SK-N-SH treated with all-trans-retinoic acid at 6 μM for 48 hours (cell line): ENCODE measurements at regions not wholly inside any gene's neighbourhood (a gene's known extent, or its start where the extent isn't known, plus 50 kb on each side); places are given as distances from the start of the nearest gene placed in this dataset.

Experiments
- ATAC-seq: fragments of 200-7000 bp; cut with Tn5 transposase; 3 replicates; pipeline ENCODE4 v1.9.1; 2020; ENCODE audit warnings: mild to moderate bottlenecking, moderate library complexity
- ARNTL ChIP-seq: fragments of 450-650 bp; formaldehyde crosslinking; IDR thresholded peaks from 2 replicates; pipeline ENCODE4 v1.5.0; 2020; ENCODE audit warnings: low read depth, mild to moderate bottlenecking, moderate library complexity, borderline replicate concordance
- BACH2 ChIP-seq: fragments of 250-450 bp; sonication (Bioruptor Pico); IDR thresholded peaks from 2 replicates; pipeline ENCODE4 v1.9.0; 2021; ENCODE audit warnings: mild to moderate bottlenecking, borderline replicate concordance
- CSDC2 ChIP-seq: fragments of 250-450 bp; sonication (Bioruptor Pico); IDR thresholded peaks from 2 replicates; pipeline ENCODE4 v1.5.0; 2020; ENCODE audit warnings: mild to moderate bottlenecking, moderate library complexity
- ESRRG ChIP-seq: fragments of 250-450 bp; sonication (Bioruptor Pico); IDR thresholded peaks from 2 replicates; pipeline ENCODE4 v1.6.1; 2021; ENCODE audit warnings: mild to moderate bottlenecking
- GLIS3 ChIP-seq: fragments of 250-450 bp; sonication (Bioruptor Pico); IDR thresholded peaks from 2 replicates; pipeline ENCODE4 v1.5.0; 2020; ENCODE audit warnings: mild to moderate bottlenecking, moderate library complexity
- ISL1 ChIP-seq: fragments of 250-450 bp; sonication (Bioruptor Pico); IDR thresholded peaks from 2 replicates; pipeline ENCODE4 v2.1.2; 2022; ENCODE audit warnings: mild to moderate bottlenecking, moderate library complexity
- OSR1 ChIP-seq: fragments of 250-450 bp; sonication (Bioruptor Pico); IDR thresholded peaks from 2 replicates; pipeline ENCODE4 v1.8.0; 2022; ENCODE audit warnings: moderate library complexity, mild to moderate bottlenecking, inconsistent platforms
- PPARA ChIP-seq: fragments of 250-450 bp; sonication (Bioruptor Pico); IDR thresholded peaks from 2 replicates; pipeline ENCODE4 v1.5.0; 2020; ENCODE audit warnings: mild to moderate bottlenecking, borderline replicate concordance
- RARB ChIP-seq: fragments of 250-450 bp; sonication (Bioruptor Pico); IDR thresholded peaks from 2 replicates; pipeline ENCODE4 v1.8.0; 2021; ENCODE audit warnings: mild to moderate bottlenecking, moderate library complexity
- SNAI2 ChIP-seq: fragments of 250-450 bp; sonication (Bioruptor Pico); IDR thresholded peaks from 2 replicates; pipeline ENCODE4 v1.5.0; 2020; ENCODE audit warnings: mild to moderate bottlenecking, moderate library complexity
- TCF4 ChIP-seq: fragments of 250-450 bp; sonication (Bioruptor Pico); IDR thresholded peaks from 2 replicates; pipeline ENCODE4 v1.8.0; 2021; ENCODE audit warnings: mild to moderate bottlenecking, moderate library complexity, borderline replicate concordance
- TOX ChIP-seq: fragments of 250-450 bp; sonication (Bioruptor Pico); IDR thresholded peaks from 2 replicates; pipeline ENCODE4 v1.8.0; 2021; ENCODE audit warnings: mild to moderate bottlenecking, moderate library complexity, borderline replicate concordance
- ZC3H10 ChIP-seq: fragments of 250-450 bp; sonication (Bioruptor Pico); IDR thresholded peaks from 2 replicates; pipeline ENCODE4 v1.5.1; 2021; ENCODE audit warnings: mild to moderate bottlenecking, moderate library complexity
- ZFP3 ChIP-seq: fragments of 250-450 bp; sonication (Bioruptor Pico); IDR thresholded peaks from 2 replicates; pipeline ENCODE4 v1.5.0; 2020; ENCODE audit warnings: mild to moderate bottlenecking, moderate library complexity
- ZFP30 ChIP-seq: fragments of 450-650 bp; formaldehyde crosslinking; IDR thresholded peaks from 2 replicates; pipeline ENCODE4 v1.5.0; 2022; ENCODE audit warnings: mild to moderate bottlenecking, moderate library complexity
- ZNF565 ChIP-seq: fragments of 450-650 bp; formaldehyde crosslinking; conservative IDR thresholded peaks from 2 replicates; pipeline ENCODE4 v1.5.0; 2020; ENCODE audit warnings: low read depth, mild to moderate bottlenecking, moderate library complexity
- ZNF70 ChIP-seq: fragments of 450-650 bp; formaldehyde crosslinking; IDR thresholded peaks from 2 replicates; pipeline ENCODE4 v1.5.0; 2020; ENCODE audit warnings: mild to moderate bottlenecking, moderate library complexity
- ZNF8 ChIP-seq: fragments of 450-650 bp; formaldehyde crosslinking; IDR thresholded peaks from 2 replicates; pipeline ENCODE4 v1.5.0; 2020; ENCODE audit warnings: mild to moderate bottlenecking, moderate library complexity
- TF ChIP-seq, protein P1 (sequence below): fragments of 250-450 bp; sonication (Bioruptor Pico); IDR thresholded peaks from 2 replicates; pipeline ENCODE4 v1.8.0; 2021; ENCODE audit warnings: low read depth, mild to moderate bottlenecking, moderate library complexity, borderline replicate concordance
- TF ChIP-seq, protein P2 (sequence below): fragments of 250-450 bp; sonication (Bioruptor Pico); IDR thresholded peaks from 2 replicates; pipeline ENCODE4 v1.8.0; 2020; ENCODE audit warnings: mild to moderate bottlenecking, moderate library complexity, borderline replicate concordance
- TF ChIP-seq, protein P3 (sequence below): fragments of 250-450 bp; sonication (Bioruptor Pico); IDR thresholded peaks from 2 replicates; pipeline ENCODE4 v1.5.1; 2021; ENCODE audit warnings: mild to moderate bottlenecking, moderate library complexity
- TF ChIP-seq, protein P4 (sequence below): fragments of 250-450 bp; sonication (Bioruptor Pico); IDR thresholded peaks from 2 replicates; pipeline ENCODE4 v1.5.0; 2020; ENCODE audit warnings: mild to moderate bottlenecking, moderate library complexity
- TF ChIP-seq, protein P5 (sequence below): fragments of 250-450 bp; sonication (Bioruptor Pico); IDR thresholded peaks from 2 replicates; pipeline ENCODE4 v1.5.1; 2020; ENCODE audit warnings: low read depth, mild to moderate bottlenecking, moderate library complexity

DNA sequence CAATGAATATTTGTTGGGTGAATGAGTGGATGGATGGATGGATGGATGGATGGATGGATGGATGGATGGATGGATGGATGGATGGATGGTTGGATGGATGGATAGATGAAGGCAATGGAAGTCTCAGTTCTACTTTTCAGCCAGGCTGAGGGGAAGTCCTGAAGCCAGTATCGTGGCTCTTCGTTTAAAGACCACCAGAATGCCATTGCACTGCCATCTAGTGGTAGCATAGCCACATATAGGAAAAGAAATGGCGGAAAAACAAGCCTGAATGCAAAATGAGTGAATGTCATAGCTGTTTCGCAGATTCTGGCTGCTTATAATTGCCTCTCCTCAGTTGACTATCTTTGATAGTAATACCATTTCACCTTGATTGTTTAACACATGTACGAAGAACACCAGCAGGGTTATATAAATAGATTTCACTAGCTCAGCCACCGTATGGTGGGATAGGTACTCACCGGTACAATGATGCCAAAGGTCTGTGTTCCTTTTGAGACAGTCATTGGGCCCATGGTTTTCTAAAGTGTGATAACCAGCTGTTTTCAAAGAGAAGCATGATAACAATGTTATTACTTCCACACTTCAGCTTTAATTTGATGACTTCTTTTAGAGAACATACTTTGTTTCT is 62.3 kb upstream of the GREB1L start:
- peak; percentile 86 for ATAC-seq
- TF ChIP-seq ISL1 (CRISPR knock-in tag) = no peak
- TF ChIP-seq BACH2 (CRISPR knock-in tag) = no peak
- TF ChIP-seq ZFP30 = no peak
- TF ChIP-seq ZFP3 (CRISPR knock-in tag) = no peak
- TF ChIP-seq, protein P1, sequence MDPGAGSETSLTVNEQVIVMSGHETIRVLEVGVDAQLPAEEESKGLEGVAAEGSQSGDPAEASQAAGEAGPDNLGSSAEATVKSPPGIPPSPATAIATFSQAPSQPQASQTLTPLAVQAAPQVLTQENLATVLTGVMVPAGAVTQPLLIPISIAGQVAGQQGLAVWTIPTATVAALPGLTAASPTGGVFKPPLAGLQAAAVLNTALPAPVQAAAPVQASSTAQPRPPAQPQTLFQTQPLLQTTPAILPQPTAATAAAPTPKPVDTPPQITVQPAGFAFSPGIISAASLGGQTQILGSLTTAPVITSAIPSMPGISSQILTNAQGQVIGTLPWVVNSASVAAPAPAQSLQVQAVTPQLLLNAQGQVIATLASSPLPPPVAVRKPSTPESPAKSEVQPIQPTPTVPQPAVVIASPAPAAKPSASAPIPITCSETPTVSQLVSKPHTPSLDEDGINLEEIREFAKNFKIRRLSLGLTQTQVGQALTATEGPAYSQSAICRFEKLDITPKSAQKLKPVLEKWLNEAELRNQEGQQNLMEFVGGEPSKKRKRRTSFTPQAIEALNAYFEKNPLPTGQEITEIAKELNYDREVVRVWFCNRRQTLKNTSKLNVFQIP (CRISPR knock-in tag) = no peak
- TF ChIP-seq, protein P2, sequence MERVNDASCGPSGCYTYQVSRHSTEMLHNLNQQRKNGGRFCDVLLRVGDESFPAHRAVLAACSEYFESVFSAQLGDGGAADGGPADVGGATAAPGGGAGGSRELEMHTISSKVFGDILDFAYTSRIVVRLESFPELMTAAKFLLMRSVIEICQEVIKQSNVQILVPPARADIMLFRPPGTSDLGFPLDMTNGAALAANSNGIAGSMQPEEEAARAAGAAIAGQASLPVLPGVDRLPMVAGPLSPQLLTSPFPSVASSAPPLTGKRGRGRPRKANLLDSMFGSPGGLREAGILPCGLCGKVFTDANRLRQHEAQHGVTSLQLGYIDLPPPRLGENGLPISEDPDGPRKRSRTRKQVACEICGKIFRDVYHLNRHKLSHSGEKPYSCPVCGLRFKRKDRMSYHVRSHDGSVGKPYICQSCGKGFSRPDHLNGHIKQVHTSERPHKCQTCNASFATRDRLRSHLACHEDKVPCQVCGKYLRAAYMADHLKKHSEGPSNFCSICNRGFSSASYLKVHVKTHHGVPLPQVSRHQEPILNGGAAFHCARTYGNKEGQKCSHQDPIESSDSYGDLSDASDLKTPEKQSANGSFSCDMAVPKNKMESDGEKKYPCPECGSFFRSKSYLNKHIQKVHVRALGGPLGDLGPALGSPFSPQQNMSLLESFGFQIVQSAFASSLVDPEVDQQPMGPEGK (CRISPR knock-in tag) = no peak
- TF ChIP-seq TOX = no peak
- TF ChIP-seq ARNTL (CRISPR knock-in tag) = no peak
- TF ChIP-seq ZC3H10 (CRISPR knock-in tag) = no peak
- TF ChIP-seq, protein P3, sequence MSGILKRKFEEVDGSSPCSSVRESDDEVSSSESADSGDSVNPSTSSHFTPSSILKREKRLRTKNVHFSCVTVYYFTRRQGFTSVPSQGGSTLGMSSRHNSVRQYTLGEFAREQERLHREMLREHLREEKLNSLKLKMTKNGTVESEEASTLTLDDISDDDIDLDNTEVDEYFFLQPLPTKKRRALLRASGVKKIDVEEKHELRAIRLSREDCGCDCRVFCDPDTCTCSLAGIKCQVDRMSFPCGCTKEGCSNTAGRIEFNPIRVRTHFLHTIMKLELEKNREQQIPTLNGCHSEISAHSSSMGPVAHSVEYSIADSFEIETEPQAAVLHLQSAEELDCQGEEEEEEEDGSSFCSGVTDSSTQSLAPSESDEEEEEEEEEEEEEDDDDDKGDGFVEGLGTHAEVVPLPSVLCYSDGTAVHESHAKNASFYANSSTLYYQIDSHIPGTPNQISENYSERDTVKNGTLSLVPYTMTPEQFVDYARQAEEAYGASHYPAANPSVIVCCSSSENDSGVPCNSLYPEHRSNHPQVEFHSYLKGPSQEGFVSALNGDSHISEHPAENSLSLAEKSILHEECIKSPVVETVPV = no peak
- no peak for TF ChIP-seq TCF4 (CRISPR knock-in tag)
- TF ChIP-seq GLIS3 (CRISPR knock-in tag) = no peak
- no peak for TF ChIP-seq OSR1 (CRISPR knock-in tag)
- no peak for TF ChIP-seq PPARA (CRISPR knock-in tag)
- TF ChIP-seq, protein P4, sequence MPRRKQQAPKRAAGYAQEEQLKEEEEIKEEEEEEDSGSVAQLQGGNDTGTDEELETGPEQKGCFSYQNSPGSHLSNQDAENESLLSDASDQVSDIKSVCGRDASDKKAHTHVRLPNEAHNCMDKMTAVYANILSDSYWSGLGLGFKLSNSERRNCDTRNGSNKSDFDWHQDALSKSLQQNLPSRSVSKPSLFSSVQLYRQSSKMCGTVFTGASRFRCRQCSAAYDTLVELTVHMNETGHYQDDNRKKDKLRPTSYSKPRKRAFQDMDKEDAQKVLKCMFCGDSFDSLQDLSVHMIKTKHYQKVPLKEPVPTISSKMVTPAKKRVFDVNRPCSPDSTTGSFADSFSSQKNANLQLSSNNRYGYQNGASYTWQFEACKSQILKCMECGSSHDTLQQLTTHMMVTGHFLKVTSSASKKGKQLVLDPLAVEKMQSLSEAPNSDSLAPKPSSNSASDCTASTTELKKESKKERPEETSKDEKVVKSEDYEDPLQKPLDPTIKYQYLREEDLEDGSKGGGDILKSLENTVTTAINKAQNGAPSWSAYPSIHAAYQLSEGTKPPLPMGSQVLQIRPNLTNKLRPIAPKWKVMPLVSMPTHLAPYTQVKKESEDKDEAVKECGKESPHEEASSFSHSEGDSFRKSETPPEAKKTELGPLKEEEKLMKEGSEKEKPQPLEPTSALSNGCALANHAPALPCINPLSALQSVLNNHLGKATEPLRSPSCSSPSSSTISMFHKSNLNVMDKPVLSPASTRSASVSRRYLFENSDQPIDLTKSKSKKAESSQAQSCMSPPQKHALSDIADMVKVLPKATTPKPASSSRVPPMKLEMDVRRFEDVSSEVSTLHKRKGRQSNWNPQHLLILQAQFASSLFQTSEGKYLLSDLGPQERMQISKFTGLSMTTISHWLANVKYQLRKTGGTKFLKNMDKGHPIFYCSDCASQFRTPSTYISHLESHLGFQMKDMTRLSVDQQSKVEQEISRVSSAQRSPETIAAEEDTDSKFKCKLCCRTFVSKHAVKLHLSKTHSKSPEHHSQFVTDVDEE (CRISPR knock-in tag) = no peak
- no peak for TF ChIP-seq ESRRG (CRISPR knock-in tag)
- TF ChIP-seq CSDC2 = no peak
- no peak for TF ChIP-seq RARB
- no peak for TF ChIP-seq ZNF8
- TF ChIP-seq ZNF565 (CRISPR knock-in tag) = no peak

DNA sequence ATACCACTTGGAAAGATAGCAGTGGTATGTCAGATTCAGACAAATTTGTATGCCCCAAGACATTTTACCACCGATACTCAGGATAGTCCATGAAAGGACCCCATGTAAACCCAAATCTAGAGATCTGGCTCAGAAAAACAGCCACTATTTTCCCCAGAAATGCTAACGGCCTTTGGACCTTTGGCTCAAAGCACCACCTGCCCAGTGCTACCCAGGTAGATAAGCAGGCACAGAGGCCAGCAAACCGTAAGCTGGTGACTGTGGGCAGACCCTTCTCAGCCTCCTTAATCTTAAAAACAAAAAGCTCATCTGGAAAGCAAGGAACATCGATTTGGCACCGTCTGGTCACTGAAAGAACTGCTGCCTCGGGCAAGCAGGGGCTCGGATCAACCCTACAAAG is 61.4 kb upstream of the GREB1L start:
- ATAC-seq = no peak
- TF ChIP-seq TOX (no peak), ZC3H10 (CRISPR knock-in tag) (no peak), SNAI2 (CRISPR knock-in tag) (no peak), TCF4 (CRISPR knock-in tag) (no peak), OSR1 (CRISPR knock-in tag) (no peak), ZNF565 (CRISPR knock-in tag) (no peak), ZNF70 (CRISPR knock-in tag) (no peak)

DNA sequence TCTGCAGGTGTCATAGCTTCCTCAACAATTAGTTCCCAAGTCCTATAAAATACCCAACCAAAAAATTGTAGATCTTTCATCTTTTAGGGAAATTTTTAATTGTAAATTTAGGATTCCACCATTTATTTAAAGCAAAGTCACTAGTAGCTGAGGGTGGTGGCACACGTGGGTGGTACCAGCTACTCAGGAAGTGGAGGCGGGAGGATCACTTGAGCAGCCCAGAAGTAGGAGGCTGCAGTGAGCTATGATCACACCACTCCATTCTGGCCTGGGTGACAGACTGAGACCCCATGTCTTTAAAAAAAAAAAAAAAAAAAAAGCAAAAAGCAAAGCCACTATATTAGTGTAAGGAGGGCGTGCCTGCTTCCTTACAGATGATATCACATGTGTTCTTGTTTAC is 60.3 kb upstream of the GREB1L start:
- ATAC-seq = no peak
- TF ChIP-seq PPARA (CRISPR knock-in tag) (no peak), CSDC2 (no peak), ZFP3 (CRISPR knock-in tag) (no peak), ARNTL (CRISPR knock-in tag) (no peak), ZFP30 (no peak)
- TF ChIP-seq, protein P4 (CRISPR knock-in tag) = no peak
- TF ChIP-seq, protein P2 (CRISPR knock-in tag) = no peak
- TF ChIP-seq, protein P5, sequence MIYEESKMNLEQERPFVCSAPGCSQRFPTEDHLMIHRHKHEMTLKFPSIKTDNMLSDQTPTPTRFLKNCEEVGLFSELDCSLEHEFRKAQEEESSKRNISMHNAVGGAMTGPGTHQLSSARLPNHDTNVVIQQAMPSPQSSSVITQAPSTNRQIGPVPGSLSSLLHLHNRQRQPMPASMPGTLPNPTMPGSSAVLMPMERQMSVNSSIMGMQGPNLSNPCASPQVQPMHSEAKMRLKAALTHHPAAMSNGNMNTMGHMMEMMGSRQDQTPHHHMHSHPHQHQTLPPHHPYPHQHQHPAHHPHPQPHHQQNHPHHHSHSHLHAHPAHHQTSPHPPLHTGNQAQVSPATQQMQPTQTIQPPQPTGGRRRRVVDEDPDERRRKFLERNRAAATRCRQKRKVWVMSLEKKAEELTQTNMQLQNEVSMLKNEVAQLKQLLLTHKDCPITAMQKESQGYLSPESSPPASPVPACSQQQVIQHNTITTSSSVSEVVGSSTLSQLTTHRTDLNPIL (CRISPR knock-in tag) = no peak
